OCI-LY3 (cell line): ENCODE measurements at regions not wholly inside any gene's neighbourhood (a gene's known extent, or its start where the extent isn't known, plus 50 kb on each side); places are given as distances from the start of the nearest gene placed in this dataset.

Source experiments
- H2AFZ ChIP-seq: fragments of 200-600, 300-600 bp; shearing (Covaris generic); 2 replicates; pipeline ENCODE4 v1.6.0; 2014; ENCODE audit warnings: antibody characterized with exemption, low read depth, low read length
- H3K27ac ChIP-seq: fragments of 200-600, 300-600 bp; sonication (generic); 2 replicates; pipeline ENCODE4 v1.5.1; 2014; ENCODE audit warnings: mild to moderate bottlenecking, low read length, moderate library complexity, mixed read lengths
- H3K27me3 ChIP-seq: fragments of 200-600, 300-600 bp; sonication (generic); 2 replicates; pipeline ENCODE4 v1.6.1; 2014; ENCODE audit warnings: low read depth, low read length, mixed read lengths
- H3K36me3 ChIP-seq: fragments of 200-600, 300-600 bp; sonication (generic); replicated peaks from 2 replicates; pipeline ENCODE3; 2014; ENCODE audit warnings: low read depth, low read length, mixed read lengths
- H3K4me1 ChIP-seq: fragments of 300-600, 200-600 bp; sonication (generic); 2 replicates; pipeline ENCODE4 v1.6.1; 2014; ENCODE audit warnings: low read length, mixed read lengths
- H3K4me2 ChIP-seq: fragments of 200-600, 300-600 bp; sonication (generic); 2 replicates; pipeline ENCODE4 v1.6.1; 2014; ENCODE audit warnings: low read length, mixed read lengths
- H3K4me3 ChIP-seq: fragments of 300-600, 200-600 bp; sonication (generic); 2 replicates; pipeline ENCODE4 v1.5.1; 2014; ENCODE audit warnings: antibody characterized with exemption, mild to moderate bottlenecking, low read length, moderate library complexity
- H3K79me2 ChIP-seq: fragments of 300-600, 200-600 bp; shearing (Covaris generic); 2 replicates; pipeline ENCODE4 v1.6.1; 2014; ENCODE audit warnings: mild to moderate bottlenecking, low read length, mixed read lengths
- H3K9ac ChIP-seq: fragments of 300-600, 200-600 bp; shearing (Covaris generic); 2 replicates; pipeline ENCODE4 v1.6.0; 2014; ENCODE audit warnings: mild to moderate bottlenecking, low read length, moderate library complexity
- H3K9me3 ChIP-seq: fragments of 200-600, 300-600 bp; shearing (Covaris generic); 2 replicates; pipeline ENCODE4 v1.6.1; 2014; ENCODE audit warnings: low read length, mixed read lengths; ENCODE audit not compliant: insufficient read depth
- H4K20me1 ChIP-seq: fragments of 200-600, 300-600 bp; sonication (generic); 2 replicates; pipeline ENCODE4 v1.6.1; 2016; ENCODE audit warnings: low read length, mixed read lengths; ENCODE audit not compliant: insufficient read depth
- CTCF ChIP-seq: fragments of 200-600, 300-600 bp; sonication (generic); IDR thresholded peaks from 2 replicates; pipeline ENCODE4 v1.5.1; 2014; ENCODE audit warnings: antibody characterized with exemption, low read length, low read depth
- EZH2phosphoT487 ChIP-seq: fragments of 200-600 bp; shearing (Covaris generic); IDR thresholded peaks from 2 replicates; pipeline ENCODE4 v1.6.1; 2018; ENCODE audit warnings: antibody characterized with exemption, mixed run types, low read depth

GRCh38 chr15:49706805-49707204 is 86.0 kb downstream of the DTWD1 start:
- Histone ChIP-seq H3K9ac (no peak overlapping the region), H3K4me2 (peak overlapping the region; percentile 49), H2AFZ (no peak overlapping the region), H3K4me1 (peaks cover 9% of the 10 kb centered on the region), H3K27ac (no peak overlapping the region), H3K79me2 (no peaks in the 10 kb centered on the region), H3K27me3 (no peaks in the 10 kb centered on the region), H3K36me3 (no peaks in the 10 kb centered on the region), H3K9me3 (peaks cover 9% of the 10 kb centered on the region; the same call in 1 of the 2 replicates), H4K20me1 (no peaks in the 10 kb centered on the region), H3K4me3 (no peak overlapping the region)
- no peak for TF ChIP-seq EZH2phosphoT487
- TF ChIP-seq CTCF = no peak

GRCh38 chr15:49707598-49707997 is 86.8 kb downstream of the DTWD1 start:
- Histone ChIP-seq H3K79me2 (no peaks in the 10 kb centered on the region), H3K27me3 (no peaks in the 10 kb centered on the region), H3K27ac (no peak overlapping the region), H3K36me3 (no peaks in the 10 kb centered on the region), H3K4me3 (no peak overlapping the region), H3K4me1 (peaks cover 9% of the 10 kb centered on the region), H3K9ac (no peak overlapping the region), H3K9me3 (peaks cover 9% of the 10 kb centered on the region; the same call in 1 of the 2 replicates), H3K4me2 (no peak overlapping the region), H2AFZ (no peak overlapping the region), H4K20me1 (no peaks in the 10 kb centered on the region)
- TF ChIP-seq EZH2phosphoT487 (no peak), CTCF (no peak)

GRCh38 chr15:49709646-49710214 is 88.9 kb downstream of the DTWD1 start:
- H3K4me3 ChIP-seq = no peak overlapping the region

GRCh38 chr15:49712162-49712561 is 91.3 kb downstream of the DTWD1 start:
- TF ChIP-seq EZH2phosphoT487 (no peak), CTCF (no peak)
- Histone ChIP-seq H3K4me1 (peaks cover 9% of the 10 kb centered on the region), H3K9me3 (peaks cover 9% of the 10 kb centered on the region; the same call in 1 of the 2 replicates), H3K9ac (no peak overlapping the region), H4K20me1 (no peaks in the 10 kb centered on the region), H3K4me2 (no peak overlapping the region), H2AFZ (no peak overlapping the region), H3K4me3 (no peak overlapping the region), H3K27ac (no peak overlapping the region), H3K36me3 (no peaks in the 10 kb centered on the region), H3K79me2 (no peaks in the 10 kb centered on the region), H3K27me3 (no peaks in the 10 kb centered on the region)

More at GRCh38 chr15:49709646-49710214, 88.9 kb downstream of the DTWD1 start:
- Histone ChIP-seq H3K27ac (no peak overlapping the region), H2AFZ (no peak overlapping the region), H3K4me2 (no peak overlapping the region), H3K9me3 (peaks cover 9% of the 10 kb centered on the region; the same call in 1 of the 2 replicates), H3K9ac (no peak overlapping the region), H3K36me3 (no peaks in the 10 kb centered on the region), H3K27me3 (no peaks in the 10 kb centered on the region), H4K20me1 (no peaks in the 10 kb centered on the region), H3K4me1 (peaks cover 9% of the 10 kb centered on the region), H3K79me2 (no peaks in the 10 kb centered on the region)
- TF ChIP-seq EZH2phosphoT487 = no peak
- TF ChIP-seq CTCF = no peak
